OCI-LY1 (cell line): ENCODE measurements at regions not wholly inside any gene's neighbourhood (a gene's known extent, or its start where the extent isn't known, plus 50 kb on each side); places are given as distances from the start of the nearest gene placed in this dataset.

Experiments
- EZH2 ChIP-seq: fragments of 200-600 bp; sonication (generic), shearing (Covaris generic); IDR thresholded peaks from 2 replicates; pipeline ENCODE4 v1.8.0; 2017; ENCODE audit warnings: borderline replicate concordance, mixed run types, mild to moderate bottlenecking, antibody characterized with exemption, low read length, moderate library complexity, mixed read lengths
- TF ChIP-seq, protein P1 (sequence below): fragments of 200-600 bp; sonication (generic), shearing (Covaris generic); IDR thresholded peaks from 2 replicates; pipeline ENCODE4 v1.5.1; 2017; ENCODE audit warnings: mild to moderate bottlenecking, antibody characterized with exemption, low read length, moderate library complexity, mixed read lengths

DNA sequence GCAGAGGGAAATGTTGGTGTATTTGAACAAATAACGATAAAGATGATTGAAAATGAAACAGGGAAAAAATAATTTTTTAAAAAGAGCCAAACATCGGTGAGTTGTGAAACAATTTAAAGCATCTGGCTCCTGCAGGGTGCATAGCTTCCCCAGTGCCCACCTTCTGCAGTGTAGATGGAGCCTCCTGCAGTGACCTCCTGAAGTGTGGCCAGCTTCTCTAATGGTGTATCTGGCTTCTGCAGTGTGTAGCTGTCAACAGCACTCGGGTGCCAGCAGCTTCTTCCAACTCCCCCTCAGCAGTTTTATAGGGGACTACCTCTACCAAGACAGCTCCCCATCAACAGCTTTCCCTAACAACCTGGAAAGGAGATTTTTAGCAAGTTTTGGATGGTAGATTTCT lies 279.4 kb upstream of the SEMA6A start:
- TF ChIP-seq, protein P1, sequence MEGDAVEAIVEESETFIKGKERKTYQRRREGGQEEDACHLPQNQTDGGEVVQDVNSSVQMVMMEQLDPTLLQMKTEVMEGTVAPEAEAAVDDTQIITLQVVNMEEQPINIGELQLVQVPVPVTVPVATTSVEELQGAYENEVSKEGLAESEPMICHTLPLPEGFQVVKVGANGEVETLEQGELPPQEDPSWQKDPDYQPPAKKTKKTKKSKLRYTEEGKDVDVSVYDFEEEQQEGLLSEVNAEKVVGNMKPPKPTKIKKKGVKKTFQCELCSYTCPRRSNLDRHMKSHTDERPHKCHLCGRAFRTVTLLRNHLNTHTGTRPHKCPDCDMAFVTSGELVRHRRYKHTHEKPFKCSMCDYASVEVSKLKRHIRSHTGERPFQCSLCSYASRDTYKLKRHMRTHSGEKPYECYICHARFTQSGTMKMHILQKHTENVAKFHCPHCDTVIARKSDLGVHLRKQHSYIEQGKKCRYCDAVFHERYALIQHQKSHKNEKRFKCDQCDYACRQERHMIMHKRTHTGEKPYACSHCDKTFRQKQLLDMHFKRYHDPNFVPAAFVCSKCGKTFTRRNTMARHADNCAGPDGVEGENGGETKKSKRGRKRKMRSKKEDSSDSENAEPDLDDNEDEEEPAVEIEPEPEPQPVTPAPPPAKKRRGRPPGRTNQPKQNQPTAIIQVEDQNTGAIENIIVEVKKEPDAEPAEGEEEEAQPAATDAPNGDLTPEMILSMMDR = no peak
- TF ChIP-seq EZH2 = no peak
